Stimulated activated CD4-positive, alpha-beta T cell treated with anti-CD3 and anti-CD28 coated beads, Interleukin-4, amount 100 ng/mL, for 24 hours (primary cell): ENCODE measurements at regions not wholly inside any gene's neighbourhood (a gene's known extent, or its start where the extent isn't known, plus 50 kb on each side); places are given as distances from the start of the nearest gene placed in this dataset.

Source experiments
- DNase-seq: peaks from one replicate; pipeline ENCODE4 v3.0.0-alpha.2; 2020

DNA sequence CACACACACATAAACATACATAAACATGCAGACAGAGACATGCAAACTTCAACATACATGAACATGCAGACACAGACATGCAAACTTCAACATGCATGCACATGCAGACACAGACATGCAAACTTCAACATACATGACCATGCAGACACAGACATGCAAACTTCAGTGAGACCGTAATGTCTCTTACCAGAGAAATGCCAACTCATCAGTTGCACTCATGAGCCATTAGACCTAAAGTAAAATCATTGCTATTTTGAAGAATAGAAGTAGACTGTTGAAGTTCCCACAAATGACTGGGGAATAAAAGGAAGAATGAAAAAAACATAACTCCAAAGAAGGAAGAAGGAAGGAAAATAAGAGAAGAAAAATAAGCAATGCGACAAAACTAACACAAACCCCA lies 1044.0 kb upstream of the TMEM132C start:
- DNase-seq = no peak

DNA sequence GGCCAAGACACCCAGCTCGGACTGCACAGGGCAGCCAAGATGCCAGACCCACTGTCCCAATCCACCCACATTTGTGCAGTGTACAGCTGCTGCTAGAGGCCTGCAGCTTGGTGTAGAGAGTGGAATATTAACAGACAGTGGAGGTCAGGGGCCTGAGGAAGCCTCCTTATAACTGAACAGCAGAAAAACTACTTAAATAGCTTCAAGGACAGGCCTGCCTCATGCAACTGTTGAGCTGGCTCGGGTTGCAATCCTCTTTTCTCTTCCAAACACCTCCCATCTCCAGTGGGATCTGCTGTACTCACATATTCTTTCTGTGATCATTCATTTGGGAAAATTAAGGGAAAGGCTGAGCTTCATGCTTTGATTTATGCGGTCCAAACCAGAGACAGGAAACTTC lies 1043.2 kb upstream of the TMEM132C start:
- no peak for DNase-seq

DNA sequence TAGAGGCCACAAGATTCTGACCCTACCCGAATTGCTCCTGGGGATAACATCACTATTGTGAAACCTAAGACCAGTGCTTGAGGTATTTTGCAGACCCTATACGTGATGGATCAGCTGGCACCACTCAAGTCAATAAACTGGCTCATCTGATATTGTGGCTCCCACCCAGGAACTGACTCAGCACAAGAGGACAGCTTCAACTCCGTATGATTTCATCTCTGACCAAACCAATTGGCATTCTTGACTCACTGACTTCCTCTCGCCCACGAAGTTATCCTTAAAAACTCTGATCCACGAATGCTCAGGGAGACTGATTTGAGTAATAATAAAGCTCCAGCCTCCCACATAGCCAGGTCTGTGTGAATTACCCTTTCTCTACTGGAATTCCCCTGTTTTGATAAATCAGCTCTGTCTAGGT lies 1036.1 kb upstream of the TMEM132C start:
- no peak for DNase-seq

DNA sequence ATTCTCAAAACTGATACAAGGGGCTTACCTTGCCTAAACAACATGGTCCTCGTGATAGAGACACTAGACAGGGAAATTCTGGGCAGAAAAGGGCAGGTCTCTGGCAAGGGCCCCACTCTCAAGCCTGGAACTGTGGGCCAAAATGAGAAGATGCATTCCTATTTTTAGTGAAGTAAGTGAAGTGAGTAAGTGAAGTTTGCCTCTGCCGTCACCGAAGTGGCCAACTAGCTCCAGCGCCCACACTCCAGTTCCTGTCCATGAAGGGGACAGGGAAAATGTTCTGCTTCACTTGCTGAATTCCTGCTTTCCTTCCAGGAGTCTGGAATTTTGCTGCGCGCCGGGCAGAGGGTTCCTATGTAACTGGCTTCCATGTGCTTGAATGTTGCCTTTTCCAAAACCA lies 1035.6 kb upstream of the TMEM132C start:
- DNase-seq = no peak

DNA sequence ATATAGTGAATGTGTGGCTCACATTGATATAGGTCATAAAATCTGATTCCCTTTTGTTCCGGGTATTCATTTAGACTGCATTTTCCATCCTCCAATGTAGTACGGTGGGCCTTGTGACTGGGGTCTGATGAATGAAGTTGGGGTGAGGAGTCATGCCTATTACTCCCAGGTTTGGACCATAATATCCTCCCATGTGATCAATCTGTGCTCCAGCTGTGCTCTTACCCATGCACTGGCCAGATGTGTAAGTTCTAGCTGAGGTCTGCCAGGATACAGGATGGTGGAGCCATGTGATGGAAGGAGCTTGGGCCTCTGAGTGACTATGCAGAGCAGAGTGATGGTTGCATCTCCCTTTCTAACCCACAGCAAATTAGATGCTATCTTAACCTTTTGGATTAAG lies 1034.0 kb upstream of the TMEM132C start:
- DNase-seq = no peak

DNA sequence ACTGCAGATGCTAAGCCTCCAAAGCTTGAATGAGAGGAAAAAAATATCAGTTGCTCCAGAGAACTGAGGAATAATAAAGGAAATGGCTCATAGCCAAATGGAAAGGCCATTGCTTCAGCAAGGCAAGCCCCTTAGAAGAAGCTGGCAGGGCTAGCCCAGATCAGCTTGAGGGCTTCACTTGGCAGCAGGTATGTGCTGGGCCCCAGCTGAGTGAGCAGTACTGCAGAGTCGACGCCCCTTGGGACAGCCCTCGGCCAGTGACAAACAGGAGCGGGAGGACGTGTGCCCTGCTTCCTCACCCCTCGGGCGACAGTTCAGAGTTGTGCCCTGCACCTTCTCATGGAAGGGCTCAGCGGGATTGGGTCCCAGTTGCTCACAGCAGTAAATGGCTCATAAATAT lies 1031.2 kb upstream of the TMEM132C start:
- DNase-seq = no peak

DNA sequence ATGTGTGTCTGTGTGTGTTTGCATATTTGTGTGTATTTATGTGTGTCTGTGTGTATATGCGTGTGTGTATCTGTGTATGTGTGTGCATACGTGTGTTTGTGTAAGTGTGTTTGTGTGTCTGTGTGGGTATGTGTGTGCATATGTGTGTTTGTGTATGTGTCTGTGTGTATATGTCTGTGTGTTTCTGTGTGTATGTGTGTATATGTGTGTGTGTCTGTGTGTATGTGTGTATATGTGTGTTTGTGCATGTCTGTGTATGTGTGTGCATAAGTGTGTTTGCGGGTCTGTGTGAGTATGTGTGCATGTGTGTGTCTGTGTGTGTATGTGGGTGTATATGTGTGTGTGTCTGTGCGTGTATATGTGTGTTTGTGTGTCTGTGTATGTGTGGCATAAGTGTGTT lies 1030.5 kb upstream of the TMEM132C start:
- DNase-seq = no peak

DNA sequence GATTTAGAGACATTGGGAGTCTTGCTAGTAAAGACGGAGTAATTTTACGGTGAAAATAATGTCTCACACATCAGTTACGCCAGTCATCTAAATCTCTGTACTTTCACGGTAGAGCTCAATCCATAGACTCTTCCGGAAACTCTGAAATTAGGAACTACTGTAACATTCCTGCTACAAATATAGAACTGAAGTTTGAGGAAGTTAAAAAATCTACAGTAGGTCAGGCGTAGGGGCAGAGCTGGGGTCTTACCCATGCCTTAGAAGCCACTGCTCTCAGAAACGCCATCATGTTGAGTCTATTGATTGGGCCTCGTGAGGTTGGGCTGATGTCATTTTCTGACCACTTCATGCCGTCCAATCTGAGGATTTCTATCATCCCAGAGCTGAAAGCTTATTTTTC lies 1029.8 kb upstream of the TMEM132C start:
- DNase-seq = no peak

DNA sequence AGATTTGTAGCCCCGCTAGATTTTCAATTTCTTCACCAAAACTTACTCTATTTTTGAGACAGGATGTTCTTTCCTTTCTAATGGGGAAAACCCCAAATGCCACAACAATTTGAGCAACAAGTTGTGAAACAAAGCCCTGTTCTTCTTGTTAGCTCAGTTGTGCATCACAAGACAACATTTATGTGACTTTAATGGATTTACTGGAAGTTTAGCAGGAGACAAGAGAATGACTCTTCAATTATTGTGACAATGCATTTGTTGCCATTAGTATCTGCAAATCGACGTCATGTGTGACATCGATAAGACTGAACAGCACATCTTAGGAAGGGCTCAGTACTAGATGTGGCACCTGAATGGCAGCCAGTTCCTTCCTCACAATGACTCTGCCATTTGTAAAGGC lies 1028.9 kb upstream of the TMEM132C start:
- no peak for DNase-seq

DNA sequence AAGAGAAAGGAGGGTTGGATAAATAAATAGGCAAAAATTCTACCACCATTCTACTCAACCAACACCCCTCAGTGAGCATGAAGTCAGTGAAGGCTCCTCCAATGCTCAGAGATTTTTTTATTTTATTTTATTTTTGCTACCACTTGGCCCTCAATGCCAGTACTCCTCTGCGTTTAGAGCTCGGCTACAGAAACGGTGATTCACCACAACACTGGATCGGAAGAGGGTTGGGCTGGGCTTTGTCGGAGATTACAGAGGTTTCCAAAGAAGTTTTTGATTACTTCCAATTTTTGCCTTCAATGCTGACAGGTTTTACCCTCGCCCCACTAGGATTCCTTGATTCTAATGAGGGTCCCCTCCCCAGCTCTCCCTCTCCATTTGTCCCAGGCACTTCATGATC lies 1027.2 kb upstream of the TMEM132C start:
- DNase-seq = no peak

DNA sequence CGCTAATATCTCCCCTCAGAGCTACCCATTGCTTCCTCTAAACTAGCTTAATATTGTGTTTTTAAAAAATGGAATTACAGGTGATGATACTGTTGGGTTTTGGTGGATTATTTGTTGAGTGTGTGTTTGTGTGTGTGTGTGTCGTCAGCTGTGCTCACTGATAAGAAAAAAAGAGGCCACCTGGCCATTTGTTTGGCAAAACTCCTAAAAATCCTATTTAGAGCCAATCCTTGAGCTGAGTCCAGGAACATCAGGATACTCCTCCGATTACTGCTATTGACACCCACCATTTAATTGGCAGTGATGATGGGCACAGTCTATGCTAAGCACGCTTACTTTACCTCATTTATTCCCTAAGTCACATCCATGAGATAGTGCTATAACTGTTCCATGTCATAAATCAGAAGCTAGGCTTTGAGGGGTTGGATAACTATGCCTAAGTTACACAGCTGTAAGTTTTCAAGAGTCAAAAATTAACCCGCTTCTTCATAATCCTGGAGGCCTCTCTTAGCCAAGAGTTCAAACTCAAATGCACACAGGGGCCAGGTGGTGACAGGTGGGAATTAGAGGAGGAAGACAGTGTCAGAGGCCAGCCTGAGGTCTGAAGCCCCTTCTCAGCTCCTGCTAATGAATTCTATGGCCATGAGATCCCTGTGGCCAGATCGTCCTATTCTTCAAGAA lies 1026.6 kb upstream of the TMEM132C start:
- DNase-seq = no peak

DNA sequence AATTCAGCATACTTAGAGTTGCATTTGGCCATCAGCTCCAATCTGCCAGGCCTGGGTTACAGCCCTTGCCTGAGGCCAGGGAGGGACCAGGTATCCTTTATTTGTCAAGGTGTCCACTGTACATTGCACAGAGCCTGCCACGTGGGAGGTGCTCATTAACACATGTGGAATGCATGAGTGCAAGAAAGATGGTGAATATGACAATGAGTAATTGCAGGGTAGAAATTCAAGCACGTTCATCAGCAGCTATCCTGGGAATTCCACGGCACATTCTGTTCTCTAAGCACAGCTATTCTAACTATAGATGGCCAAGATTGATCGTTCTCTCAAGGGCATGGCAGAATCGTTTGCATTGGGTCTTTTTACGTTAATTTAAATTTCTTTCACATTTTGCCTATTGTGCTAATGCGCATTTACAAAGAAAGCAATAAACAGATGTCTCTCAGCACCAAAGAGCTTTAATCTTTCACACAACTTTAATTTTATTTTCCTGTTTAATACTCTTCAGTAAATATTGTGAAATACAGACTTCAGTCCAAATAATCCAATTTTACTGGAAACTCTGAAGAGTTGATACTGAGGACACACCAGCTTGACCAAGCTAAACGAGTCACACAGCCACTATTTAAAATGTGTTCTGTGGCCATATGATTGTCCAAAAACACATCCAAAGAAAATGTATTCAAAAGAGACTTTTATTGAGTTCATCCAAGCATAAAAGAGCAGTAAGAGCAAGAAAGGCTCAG lies 1025.7 kb upstream of the TMEM132C start:
- DNase-seq = no peak

DNA sequence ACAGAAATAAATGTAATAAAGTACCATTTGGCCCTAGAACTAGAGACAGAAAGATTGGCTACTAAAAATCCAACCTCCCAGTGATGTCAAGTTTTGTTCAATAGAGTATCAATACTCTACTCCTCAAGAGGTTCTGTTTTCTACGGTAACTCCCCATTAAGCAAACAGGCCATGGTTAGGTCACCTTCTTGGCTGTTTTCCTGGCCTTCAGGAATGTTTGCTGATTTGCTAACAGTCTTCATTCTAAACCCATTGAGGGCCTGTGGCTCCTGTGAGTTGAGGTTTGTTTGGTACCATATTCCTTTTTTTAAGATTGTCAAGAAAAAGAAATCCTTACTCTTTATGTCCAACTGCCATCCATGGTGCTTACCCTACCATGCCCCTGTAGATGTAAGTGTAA lies 1022.0 kb upstream of the TMEM132C start:
- DNase-seq = no peak

DNA sequence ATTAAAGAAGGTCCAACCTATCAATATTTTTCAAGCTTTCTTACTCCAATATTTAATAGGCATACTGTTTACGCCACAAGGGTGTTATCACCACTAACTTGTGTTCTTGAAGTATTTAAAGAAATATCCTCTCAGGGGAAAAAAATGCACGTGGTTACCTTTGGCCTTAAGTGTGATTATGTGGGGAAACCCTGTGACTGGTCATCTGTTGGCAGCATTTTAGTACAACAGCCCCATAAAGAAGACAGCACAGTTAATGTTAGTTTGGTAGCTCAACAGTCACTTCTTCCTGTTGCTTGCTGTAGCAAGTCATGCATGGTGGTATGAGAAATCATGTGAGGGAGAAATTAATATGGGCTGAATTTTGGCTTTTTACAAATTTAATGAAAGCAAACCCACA lies 1021.5 kb upstream of the TMEM132C start:
- no peak for DNase-seq

DNA sequence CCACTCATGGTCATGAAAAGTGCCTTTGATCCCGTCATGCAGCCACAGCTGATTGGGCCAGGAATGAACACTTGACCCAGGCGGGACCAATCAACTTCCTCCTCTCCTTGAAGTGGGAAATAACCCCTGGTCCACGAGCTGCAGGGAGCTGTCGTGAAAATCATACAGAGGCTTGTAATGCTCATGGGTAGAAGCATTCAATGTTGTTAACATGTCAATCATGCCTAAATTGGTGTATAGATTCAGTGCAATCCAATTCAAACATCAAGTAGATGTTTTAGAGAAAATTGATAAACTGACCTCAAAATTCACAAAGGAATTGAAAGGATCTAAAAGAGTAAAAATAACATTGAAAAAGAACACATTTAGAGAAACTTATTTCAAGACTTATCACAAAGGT lies 1019.0 kb upstream of the TMEM132C start:
- DNase-seq = no peak

DNA sequence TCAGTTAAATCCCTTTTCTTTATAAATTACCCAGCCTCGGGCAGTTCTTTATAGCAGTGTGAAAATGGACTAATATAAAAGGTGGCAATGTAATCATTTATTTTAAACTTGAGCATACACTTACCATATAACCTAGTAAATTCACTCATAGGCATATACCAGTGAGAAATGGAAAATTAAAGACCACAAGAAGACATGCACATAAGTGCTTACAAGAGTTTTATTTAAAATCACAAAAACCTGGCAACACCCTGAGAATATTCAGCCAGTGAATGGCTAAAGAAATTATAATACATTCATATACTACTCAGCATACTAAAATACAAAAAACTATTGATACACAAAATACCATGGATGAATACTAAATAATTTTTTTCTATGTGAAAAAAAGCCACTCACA lies 1017.5 kb upstream of the TMEM132C start:
- DNase-seq = no peak

DNA sequence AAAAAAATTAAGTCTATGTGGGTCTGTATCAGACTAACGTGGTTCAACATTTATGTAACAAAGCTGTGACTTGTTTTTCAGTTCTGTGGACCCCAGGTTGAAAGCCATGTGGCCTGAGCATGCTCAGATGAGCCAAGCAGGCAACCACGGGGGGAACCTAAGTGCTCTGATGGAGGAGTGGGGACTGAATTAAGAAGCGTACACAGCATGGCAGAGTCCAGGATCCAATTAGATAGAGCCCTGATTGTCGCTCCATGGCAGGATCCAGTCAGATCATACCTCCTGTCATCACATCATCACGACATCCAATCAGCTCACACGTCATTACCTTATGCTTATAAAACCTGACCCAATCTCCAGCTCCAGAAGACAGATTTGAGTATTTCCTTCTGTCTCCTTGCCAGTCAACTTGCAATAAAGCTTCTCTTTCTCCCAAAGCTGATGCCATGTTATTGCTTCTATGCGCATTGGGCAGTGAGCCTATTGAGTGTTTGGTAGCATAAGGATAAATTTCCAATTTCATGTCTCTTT lies 1013.1 kb upstream of the TMEM132C start:
- no peak for DNase-seq

DNA sequence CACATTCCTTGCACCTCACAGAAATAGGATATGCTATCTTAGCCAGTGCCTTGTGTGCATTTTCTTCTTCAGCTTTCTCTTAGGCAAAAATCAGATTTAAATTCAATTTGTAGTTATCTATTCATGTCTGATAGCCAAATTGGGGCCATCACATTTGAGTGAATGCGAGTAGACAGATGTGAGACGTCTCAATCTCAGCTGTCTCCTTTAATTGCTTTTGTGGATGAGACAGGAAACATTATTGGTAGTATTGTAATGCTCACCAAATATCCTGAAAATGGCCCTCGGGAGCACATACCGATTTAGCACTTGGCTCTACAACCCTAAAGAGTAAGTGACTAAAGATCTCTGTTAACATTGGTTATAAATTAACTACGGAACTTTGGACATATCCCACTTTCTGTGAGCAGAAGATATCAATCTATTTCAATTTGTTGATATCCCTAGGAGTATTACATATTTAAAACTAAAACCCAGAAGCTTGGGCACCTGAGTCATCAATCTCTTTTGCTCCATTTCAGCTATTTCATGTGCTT lies 1012.5 kb upstream of the TMEM132C start:
- no peak for DNase-seq

DNA sequence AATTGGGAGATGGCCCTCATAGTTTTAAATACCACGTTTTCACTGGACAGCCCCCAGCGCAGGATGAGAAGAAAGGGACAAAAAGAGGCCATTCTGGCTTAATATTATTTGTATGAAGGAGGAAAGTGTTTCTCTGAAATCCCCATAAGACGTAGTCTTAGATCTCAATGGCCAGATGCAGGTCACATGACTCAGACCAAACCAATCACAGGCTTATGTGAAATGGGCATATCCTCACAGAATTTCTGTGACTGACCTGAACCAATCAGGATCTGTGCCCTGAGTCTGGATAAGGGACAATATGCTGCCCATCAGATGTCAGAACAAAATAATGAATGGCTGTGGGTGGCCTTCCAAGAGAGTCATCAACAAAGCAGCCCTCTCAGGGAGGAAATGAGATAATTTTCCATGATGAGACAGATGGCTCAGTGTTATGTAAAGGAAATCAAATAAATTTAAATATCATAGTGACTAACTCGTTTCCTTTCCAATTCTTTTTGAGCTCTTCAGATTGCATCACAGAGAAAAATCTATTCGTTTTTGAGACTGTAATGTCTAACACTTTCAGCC lies 1009.5 kb upstream of the TMEM132C start:
- no peak for DNase-seq

DNA sequence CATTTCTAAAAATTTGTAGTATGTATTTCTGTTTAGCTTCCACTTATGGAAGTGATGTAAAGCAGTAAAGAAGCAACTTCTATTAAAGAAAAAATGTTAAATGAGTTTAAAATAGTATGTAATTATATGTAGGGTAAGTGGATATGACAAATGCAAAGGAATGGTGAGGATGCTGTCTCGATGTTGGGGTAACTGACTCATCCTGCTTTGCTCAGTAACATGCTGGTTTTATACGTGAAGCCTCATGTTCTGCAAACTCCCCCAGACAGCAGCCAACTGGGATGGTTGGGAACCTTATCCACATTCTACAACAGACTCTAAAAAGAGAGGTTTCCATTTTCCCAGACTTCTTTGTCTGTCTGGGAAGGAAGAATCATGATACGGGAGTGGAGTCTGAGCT lies 1006.4 kb upstream of the TMEM132C start:
- no peak for DNase-seq

DNA sequence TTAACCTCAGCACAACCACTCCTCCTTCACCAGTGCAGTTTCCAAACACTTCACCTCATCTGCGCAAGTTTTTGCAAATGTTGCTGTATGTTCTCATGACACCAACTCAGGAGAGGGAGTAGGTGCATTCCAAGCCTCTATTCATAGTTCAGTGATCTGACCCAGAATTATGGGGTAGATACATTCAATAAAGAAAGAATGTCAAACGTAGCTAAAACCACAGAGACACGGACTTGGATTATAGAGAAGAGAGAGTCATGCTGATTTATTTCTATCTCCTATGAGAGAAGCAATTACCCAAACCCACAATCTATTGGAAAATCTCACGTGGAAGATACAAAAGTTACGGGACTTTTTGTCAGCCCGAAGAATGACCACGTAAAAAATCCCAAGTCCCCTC lies 1006.0 kb upstream of the TMEM132C start:
- DNase-seq = no peak

DNA sequence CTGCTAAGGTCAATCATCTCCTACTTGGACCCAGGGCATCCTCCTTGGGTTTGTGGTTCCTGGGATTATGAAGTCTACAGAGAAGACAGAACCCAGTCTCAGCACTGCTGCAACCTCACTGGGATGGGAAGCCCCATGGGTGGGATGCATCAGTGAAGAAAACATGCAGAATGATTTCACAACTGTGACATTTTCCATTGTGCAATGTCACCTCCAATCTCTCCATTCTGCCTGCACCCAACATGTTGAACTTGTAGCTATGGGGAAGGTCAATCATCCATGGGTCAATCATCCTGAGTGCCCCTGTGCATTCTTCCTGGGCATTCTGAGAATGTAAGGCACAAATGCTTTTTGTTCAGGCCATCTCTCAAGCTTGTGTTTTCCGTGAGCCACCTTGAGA lies 1004.4 kb upstream of the TMEM132C start:
- no peak for DNase-seq

DNA sequence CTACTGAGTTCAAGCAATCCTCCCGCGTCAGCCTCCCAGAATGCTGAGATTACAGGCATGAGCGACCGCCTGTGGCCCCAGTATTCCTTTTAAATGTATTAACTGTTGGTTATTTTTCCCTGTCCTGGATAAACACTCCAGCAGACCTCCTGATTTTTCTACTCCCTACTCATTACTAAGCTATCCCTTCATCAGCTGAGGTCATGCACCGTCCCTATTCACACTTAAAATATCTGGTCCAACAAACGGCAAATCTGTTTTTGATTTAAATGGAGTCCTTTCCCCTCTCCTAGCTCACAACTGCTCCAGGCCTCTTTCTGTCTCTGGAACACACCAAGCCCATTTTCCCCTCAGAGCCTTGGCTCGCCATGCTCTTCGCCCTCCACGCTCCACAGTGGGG lies 1003.3 kb upstream of the TMEM132C start:
- DNase-seq = no peak

DNA sequence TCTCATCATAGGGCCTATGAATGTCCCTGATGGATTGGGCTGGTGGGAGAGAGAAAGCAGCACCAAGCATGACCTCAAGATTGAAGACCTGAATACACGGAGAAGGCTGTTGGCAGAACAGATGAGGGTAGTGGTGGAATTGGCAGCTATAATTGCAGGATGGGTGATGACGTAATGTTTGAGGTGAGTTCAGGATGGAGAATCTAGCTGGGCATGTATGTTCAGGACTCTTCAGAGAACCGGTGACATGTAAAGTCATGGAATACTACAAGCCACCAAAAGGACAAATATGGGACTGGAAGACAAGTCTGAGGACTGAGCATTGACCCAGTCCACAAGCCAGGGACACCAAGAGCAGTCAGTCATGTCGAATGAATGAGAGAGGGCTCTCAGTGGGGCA lies 999.8 kb upstream of the TMEM132C start:
- DNase-seq = no peak
